T-helper 17 cell (primary cell): ENCODE measurements at regions not wholly inside any gene's neighbourhood (a gene's known extent, or its start where the extent isn't known, plus 50 kb on each side); places are given as distances from the start of the nearest gene placed in this dataset.
A peak's percentile ranks its signal among the peaks of the same experiment; 100 is the strongest.
"Not testable (repeated sequence)": the region's sequence is repeated elsewhere in the genome, so short reads cannot be mapped to it uniquely, and the experiment has no call there.

Experiments
- ATAC-seq: fragments of 150-1000 bp; cut with Tn5 transposase; 2 replicates; pipeline ENCODE4 v1.10.0; 2021; ENCODE audit warnings: mild to moderate bottlenecking, moderate library complexity
- DNase-seq, 3 donors: peaks; one replicate each; pipeline versions ENCODE4 v3.0.0 to v3.0.0-alpha.2; 2020 to 2021
- H3K9me3 ChIP-seq: one replicate; pipeline ENCODE4 v1.7.0; 2013; ENCODE audit warnings: low read length, mild to moderate bottlenecking; ENCODE audit not compliant: control insufficient read depth, poor library complexity, severe bottlenecking
- H3K27ac Mint-ChIP-seq: one replicate; pipeline ENCODE4 v1.8.0; 2022; ENCODE audit warnings: mild to moderate bottlenecking, moderate library complexity, mixed read lengths
- H3K27me3 Mint-ChIP-seq: one replicate; pipeline ENCODE4 v1.8.0; 2022; ENCODE audit warnings: mixed read lengths
- H3K36me3 Mint-ChIP-seq: one replicate; pipeline ENCODE4 v1.8.0; 2022; ENCODE audit warnings: low read depth, mixed read lengths
- H3K4me1 Mint-ChIP-seq: one replicate; pipeline ENCODE4 v1.8.0; 2022; ENCODE audit warnings: mild to moderate bottlenecking, mixed read lengths
- H3K4me3 Mint-ChIP-seq: one replicate; pipeline ENCODE4 v1.8.0; 2022; ENCODE audit warnings: mild to moderate bottlenecking, moderate library complexity, mixed read lengths

DNA sequence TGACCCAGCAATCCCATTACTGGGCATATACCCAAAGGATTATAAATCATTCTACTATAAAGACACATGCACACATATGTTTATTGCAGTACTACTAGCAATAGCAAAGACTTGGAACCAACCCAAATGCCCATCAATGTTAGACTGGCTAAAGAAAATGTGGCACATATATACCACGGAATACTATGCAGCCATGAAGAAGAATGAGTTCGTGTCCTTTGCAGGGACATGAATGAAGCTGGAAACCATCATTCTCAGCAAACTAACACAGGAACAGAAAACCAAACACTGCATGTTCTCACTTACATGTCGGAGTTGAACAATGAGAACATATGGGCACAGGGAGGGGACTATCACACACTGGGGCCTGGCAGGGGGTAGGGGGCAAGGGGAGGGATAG, 183.0 kb downstream of the HACE1 start:
- not testable (repeated sequence) for H3K36me3 Mint-ChIP-seq, H3K27ac Mint-ChIP-seq, H3K4me3 Mint-ChIP-seq, H3K9me3 ChIP-seq, DNase-seq, H3K4me1 Mint-ChIP-seq, ATAC-seq, H3K27me3 Mint-ChIP-seq

DNA sequence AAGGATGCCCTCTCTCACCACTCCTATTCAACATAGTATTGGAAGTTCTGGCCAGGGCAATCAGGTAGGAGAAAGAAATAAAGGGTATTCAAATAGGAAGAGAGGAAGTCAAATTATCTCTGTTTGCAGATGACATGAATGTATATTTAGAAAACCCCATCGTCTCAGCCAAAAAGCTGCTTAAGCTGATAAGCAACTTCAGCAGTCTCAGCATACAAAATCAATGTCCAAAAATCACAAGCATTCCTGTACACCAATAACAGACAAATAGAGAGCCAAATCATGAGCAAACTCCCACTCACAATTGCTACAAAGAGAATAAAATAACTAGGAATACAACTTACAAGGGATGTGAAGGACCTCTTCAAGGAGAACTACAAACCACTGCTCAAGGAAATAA, 184.6 kb downstream of the HACE1 start:
- ATAC-seq, H3K4me3 Mint-ChIP-seq, H3K9me3 ChIP-seq, H3K27me3 Mint-ChIP-seq, H3K27ac Mint-ChIP-seq, H3K4me1 Mint-ChIP-seq, H3K36me3 Mint-ChIP-seq, DNase-seq: not testable (repeated sequence)

DNA sequence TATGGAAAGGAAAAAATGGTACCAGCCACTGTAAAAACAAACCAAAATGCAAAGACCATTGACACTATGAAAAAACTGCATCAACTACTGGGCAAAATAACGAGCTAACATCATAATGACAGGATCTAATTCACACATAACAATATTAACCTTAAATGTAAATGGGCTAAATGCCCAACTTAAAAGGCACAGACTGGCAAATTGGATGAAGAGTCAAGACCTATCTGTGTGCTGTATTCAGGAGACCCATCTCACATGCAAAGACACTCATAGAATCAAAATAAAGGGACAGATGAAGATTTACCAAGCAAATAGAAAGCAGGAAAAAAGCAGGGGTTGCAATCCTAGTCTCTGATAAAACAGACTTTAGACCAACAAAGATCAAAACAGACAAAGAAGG, 186.6 kb downstream of the HACE1 start:
- not testable (repeated sequence) for H3K4me3 Mint-ChIP-seq, H3K36me3 Mint-ChIP-seq, H3K27ac Mint-ChIP-seq, H3K9me3 ChIP-seq, H3K27me3 Mint-ChIP-seq, H3K4me1 Mint-ChIP-seq, ATAC-seq, DNase-seq

DNA sequence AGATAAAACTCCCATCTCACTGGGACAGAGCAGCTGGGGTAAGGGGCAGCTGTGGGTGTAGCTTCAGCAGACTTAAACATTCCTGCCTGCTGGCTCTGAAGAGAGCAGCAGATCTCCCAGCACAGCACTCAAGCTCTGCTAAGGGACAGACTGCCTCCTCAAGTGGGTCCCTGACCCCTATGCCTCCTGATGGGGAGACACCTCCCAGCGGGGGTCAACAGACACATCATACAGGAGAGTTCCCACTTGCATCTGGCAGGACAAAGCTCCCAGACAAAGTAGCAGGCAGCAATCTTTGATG, 188.2 kb downstream of the HACE1 start:
- DNase-seq, ATAC-seq, H3K4me3 Mint-ChIP-seq, H3K9me3 ChIP-seq, H3K27me3 Mint-ChIP-seq, H3K36me3 Mint-ChIP-seq, H3K4me1 Mint-ChIP-seq: not testable (repeated sequence)
- peak overlapping the region; percentile 12 for H3K27ac Mint-ChIP-seq

DNA sequence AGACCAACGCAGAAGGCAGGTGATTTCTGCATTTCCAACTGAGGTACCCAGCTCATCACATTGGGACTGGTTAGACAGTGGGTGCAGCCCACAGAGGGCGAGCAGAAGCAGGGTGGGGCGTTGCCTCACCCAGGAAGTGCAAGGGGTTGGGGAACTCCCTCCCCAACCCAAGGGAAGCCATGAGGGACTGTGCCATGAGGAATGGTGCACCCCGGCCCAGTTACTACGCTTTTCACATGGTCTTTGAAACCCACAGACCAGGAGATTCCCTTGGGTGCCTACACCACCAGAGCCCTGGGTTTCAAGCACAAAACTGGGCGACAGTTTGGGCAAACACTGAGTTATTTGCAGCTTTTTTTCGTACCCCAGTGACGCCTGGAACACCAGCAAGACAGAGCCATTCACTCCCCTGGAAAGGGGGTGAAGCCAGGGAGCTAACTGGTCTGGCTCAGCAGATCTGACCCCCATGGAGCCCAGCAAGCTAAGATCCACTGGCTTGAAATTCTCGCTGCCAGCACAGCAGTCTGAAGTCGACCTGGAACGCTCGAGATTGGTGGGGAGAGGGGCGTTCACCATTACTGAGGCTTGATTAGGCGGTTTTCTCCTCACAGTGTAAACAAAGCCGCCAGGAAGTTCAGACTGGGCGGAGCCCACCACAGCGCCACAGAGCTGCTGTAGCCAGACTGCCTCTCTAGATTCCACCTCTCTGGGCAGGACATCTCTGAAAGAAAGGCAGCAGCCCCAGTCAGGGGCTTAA, 188.7 kb downstream of the HACE1 start:
- not testable (repeated sequence) for DNase-seq, H3K4me3 Mint-ChIP-seq, H3K4me1 Mint-ChIP-seq, H3K27me3 Mint-ChIP-seq, H3K9me3 ChIP-seq, H3K36me3 Mint-ChIP-seq
- peak; percentile 78 for ATAC-seq
- H3K27ac Mint-ChIP-seq, result peak overlapping the region; percentile 12

DNA sequence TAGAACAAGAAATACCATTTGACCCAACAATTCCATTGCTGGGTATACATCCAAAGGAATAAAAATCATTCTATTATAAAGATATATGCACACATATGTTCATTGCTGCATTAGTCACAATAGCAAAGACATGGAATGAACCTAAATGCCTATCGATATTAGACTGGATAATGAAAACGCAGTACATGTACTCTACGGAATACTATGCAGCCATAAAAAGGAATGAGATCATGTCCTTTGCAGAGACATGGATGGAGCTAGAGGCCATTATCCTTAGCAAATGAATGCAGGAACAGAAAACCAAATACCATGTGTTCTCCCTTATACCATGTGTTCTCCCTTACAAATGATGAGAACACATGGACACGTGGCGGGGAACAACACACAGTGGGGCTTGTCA, 190.2 kb downstream of the HACE1 start:
- Mint-ChIP-seq H3K4me3 (no peak overlapping the region), H3K27ac (no peak overlapping the region), H3K4me1 (no peaks in the 10 kb centered on the region), H3K36me3 (peaks cover 3% of the 10 kb centered on the region), H3K27me3 (no peaks in the 10 kb centered on the region)
- ATAC-seq (no peak), DNase-seq (no peak)
- no peaks in the 10 kb centered on the region for H3K9me3 ChIP-seq

DNA sequence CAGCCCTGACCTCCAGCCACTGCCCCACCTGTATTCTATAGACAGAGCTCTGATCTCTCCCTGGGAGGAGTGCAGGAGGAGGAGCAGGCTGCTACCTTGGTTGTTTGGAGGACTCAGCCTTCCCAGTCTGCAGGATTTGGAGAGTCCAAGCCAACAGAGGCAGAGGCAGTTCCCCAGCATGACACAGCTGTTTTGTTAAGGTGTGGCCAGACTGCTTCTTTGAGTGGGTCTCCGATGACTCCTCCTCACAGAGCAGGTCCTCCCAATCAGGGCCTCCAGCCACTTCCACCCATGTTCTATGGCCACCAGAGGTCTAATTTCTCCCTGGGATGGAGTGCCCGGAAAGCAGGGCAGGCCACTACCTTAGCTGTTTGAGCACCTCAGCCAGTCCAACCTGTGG, 203.5 kb downstream of the HACE1 start:
- DNase-seq (no peak), ATAC-seq (no peak)
- no peaks in the 10 kb centered on the region for H3K9me3 ChIP-seq
- Mint-ChIP-seq H3K36me3 (no peaks in the 10 kb centered on the region), H3K27me3 (no peaks in the 10 kb centered on the region), H3K4me3 (no peak overlapping the region), H3K4me1 (peaks cover 6% of the 10 kb centered on the region), H3K27ac (no peak overlapping the region)

DNA sequence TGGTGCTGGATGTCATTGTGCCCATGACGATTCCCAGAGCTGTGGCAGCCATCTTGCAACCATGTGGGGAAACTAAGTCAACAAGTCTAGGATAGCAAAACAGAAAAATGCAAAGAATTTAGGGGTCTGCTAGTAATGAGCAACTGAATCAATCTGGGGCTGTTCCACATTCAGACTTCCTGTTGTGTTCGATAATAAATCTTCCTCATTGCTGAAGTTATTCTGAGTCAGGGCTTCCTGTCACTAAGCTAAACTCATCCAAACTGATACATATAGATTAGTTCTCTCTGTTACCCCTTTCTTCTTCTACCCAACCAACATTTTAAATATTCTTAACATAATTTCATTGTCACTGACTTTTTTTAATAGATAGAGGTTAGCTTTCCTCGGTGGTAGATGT, 205.9 kb downstream of the HACE1 start:
- H3K36me3 Mint-ChIP-seq, result peaks cover 2% of the 10 kb centered on the region
- H3K4me3 Mint-ChIP-seq, result no peak overlapping the region
- no peak for ATAC-seq

DNA sequence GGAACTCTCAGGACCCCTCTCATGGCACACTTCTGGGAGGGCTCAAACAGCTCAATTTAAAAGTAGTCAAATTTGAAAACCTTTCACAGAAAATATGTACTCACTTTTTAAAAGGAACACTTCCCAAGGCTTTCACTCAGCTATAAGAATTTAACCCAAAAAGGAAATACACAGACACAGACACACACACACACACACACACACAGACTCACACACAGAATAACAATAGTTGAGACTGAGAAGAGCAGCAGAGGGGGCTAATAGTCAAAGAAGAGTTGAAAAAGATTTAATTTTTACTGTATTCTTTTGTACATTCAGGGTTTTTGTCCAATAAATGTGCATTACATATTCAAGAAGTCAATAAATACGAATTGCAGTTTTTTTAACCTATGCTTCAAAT, 211.4 kb downstream of the HACE1 start:
- Mint-ChIP-seq H3K4me1 (no peaks in the 10 kb centered on the region), H3K27ac (no peak overlapping the region), H3K36me3 (peaks cover 2% of the 10 kb centered on the region), H3K4me3 (no peak overlapping the region), H3K27me3 (peaks cover 13% of the 10 kb centered on the region)
- no peak for DNase-seq
- peaks cover 3% of the 10 kb centered on the region for H3K9me3 ChIP-seq
- no peak for ATAC-seq

More for the DNA sequence above, 205.9 kb downstream of the HACE1 start:
- Mint-ChIP-seq H3K27ac (peak overlapping the region; percentile 14), H3K4me1 (peaks cover 6% of the 10 kb centered on the region), H3K27me3 (no peaks in the 10 kb centered on the region)
- H3K9me3 ChIP-seq, result no peaks in the 10 kb centered on the region
- DNase-seq, result no peak

DNA sequence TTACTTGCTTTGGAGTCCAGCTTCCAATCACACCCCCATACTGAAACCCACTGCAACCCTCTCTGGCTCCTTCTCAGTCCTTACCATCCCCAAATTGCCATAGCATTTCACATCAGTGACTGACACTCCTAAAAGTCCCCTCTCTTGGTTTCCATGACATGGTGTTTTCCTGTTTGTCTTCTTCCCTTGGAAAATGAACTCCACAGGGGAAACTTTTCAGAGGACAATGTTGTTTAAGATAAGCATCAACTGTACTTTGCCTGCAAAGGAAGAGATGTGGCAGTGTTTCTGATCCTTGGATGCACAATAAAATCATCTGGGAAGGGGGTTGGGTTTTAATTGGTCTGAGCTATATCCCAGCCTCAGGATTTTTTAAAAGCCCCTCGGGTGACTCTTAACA, 214.9 kb downstream of the HACE1 start:
- ATAC-seq (no peak), DNase-seq (no peak)
- peaks cover 3% of the 10 kb centered on the region for H3K9me3 ChIP-seq
- H3K4me1 Mint-ChIP-seq, result peaks cover 2% of the 10 kb centered on the region
- no peak overlapping the region for H3K27ac Mint-ChIP-seq
- H3K36me3 Mint-ChIP-seq, result peaks cover 2% of the 10 kb centered on the region
- H3K4me3 Mint-ChIP-seq, result no peak overlapping the region
- peaks cover 13% of the 10 kb centered on the region for H3K27me3 Mint-ChIP-seq

DNA sequence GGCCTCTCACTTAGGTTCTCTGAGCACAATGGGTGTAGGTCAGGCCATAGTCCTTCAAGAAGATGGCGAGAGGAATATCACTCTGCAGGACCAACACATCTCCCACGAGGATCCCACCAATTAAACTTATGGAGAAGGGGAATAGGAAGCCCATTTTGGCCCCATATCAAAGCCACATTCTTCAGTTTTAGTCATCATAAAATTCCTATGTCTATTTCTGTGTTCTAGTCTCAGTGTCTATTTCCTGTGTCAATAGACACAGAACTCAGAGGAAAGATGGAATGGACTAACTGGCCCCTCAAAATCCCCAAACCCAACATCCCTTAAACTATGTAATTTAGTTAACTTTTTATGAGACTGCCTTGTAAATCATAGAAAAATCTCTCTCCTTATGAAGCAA, 216.8 kb downstream of the HACE1 start:
- H3K4me3 Mint-ChIP-seq, result no peak overlapping the region
- peaks cover 3% of the 10 kb centered on the region for H3K9me3 ChIP-seq
- H3K27ac Mint-ChIP-seq, result no peak overlapping the region
- peaks cover 8% of the 10 kb centered on the region for H3K4me1 Mint-ChIP-seq
- DNase-seq (no peak), ATAC-seq (no peak)
- no peaks in the 10 kb centered on the region for H3K36me3 Mint-ChIP-seq
- H3K27me3 Mint-ChIP-seq, result peaks cover 10% of the 10 kb centered on the region

DNA sequence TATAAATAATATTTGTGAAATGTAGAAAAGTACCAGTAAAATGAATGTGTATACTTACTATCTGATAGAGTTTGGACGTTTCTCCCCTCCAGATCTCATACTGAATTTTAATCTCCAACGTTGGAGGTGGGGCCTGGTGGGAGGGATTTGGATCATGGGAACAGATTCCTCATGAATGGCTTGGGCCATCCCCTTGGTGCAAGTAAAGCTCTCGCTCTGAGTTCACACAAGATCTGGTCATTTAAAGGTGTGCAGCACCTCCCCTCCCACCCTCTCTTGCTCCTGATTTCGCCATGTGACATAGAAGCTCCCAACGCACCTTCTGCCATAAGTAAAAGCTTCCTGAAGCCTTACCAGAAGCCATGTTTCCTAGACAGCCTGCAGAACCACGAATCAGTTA, 219.0 kb downstream of the HACE1 start:
- Mint-ChIP-seq H3K27ac (no peak overlapping the region), H3K36me3 (no peaks in the 10 kb centered on the region), H3K4me3 (no peak overlapping the region), H3K27me3 (peaks cover 6% of the 10 kb centered on the region), H3K4me1 (peaks cover 12% of the 10 kb centered on the region)
- no peaks in the 10 kb centered on the region for H3K9me3 ChIP-seq
- DNase-seq (no peak), ATAC-seq (no peak)

DNA sequence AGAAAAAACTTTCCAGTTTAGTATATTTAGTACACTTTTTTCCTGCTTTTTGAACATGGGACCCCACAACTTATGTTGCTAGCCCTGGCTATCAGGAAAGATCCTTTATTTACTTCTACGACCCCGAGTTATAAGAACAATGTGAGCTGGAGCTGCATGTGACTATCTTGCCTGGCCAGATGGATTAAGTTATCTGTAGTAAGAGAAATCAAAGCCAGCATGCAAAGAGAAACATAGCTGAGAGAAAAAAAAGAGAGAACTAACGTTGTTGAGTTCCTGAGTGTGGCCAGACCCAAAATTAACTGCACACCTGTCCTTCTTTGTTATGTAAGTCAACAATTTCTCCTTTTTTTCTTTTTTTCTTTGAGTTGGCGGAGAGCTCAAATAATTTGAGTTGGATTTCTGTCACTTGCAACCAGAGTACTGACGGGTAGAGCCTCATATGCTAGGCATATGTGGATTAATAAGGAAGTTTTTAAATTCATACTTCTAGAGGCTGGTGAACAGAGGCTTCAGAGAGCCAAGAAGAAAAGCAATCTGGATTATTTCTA, 219.5 kb downstream of the HACE1 start:
- no peaks in the 10 kb centered on the region for H3K36me3 Mint-ChIP-seq
- DNase-seq, result no peak
- no peak overlapping the region for H3K4me3 Mint-ChIP-seq
- H3K9me3 ChIP-seq, result no peaks in the 10 kb centered on the region
- H3K27me3 Mint-ChIP-seq, result peaks cover 6% of the 10 kb centered on the region
- ATAC-seq, result no peak
- H3K27ac Mint-ChIP-seq, result no peak overlapping the region
- peaks cover 12% of the 10 kb centered on the region for H3K4me1 Mint-ChIP-seq

DNA sequence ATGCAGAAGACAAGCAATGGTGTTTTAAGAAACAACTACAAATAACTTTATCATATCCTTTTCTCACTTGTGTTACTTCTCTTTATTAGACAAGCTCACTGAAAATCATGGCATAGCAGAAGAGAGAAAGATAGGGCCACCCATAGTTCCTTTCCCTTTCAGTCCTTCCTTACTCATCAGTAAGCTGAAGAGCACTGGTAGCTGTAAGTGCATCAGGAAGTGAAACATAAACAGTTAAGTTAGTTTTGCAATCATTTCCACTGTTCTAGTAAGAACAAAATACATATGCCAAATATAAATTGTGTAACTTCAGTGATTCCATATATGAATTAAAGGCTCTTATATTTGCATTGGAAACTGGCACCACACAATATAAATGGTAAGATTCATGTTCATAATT, 220.1 kb downstream of the HACE1 start:
- no peaks in the 10 kb centered on the region for H3K36me3 Mint-ChIP-seq
- H3K9me3 ChIP-seq, result no peaks in the 10 kb centered on the region
- H3K4me3 Mint-ChIP-seq, result no peak overlapping the region
- H3K4me1 Mint-ChIP-seq, result peaks cover 12% of the 10 kb centered on the region
- H3K27ac Mint-ChIP-seq, result no peak overlapping the region
- ATAC-seq (no peak), DNase-seq (no peak)
- H3K27me3 Mint-ChIP-seq, result peaks cover 6% of the 10 kb centered on the region
